NCI-H1092 (cell line): ENCODE measurements at regions not wholly inside any gene's neighbourhood (a gene's known extent, or its start where the extent isn't known, plus 50 kb on each side); places are given as distances from the start of the nearest gene placed in this dataset.

Experiments used
- DNase-seq: peaks from one replicate; lab custom pipeline; 2025; lab: John Stamatoyannopoulos, UW

GRCh38 chr2:15734674-15735483 lies 143.2 kb downstream of the DDX1 start:
- DNase-seq = no peak

GRCh38 chr2:15735484-15736326 lies 144.0 kb downstream of the DDX1 start:
- no peak for DNase-seq

- DNase-seq = no peak
Observed at GRCh38 chr2:15736396-15737180, 144.9 kb downstream of the DDX1 start.

DNA sequence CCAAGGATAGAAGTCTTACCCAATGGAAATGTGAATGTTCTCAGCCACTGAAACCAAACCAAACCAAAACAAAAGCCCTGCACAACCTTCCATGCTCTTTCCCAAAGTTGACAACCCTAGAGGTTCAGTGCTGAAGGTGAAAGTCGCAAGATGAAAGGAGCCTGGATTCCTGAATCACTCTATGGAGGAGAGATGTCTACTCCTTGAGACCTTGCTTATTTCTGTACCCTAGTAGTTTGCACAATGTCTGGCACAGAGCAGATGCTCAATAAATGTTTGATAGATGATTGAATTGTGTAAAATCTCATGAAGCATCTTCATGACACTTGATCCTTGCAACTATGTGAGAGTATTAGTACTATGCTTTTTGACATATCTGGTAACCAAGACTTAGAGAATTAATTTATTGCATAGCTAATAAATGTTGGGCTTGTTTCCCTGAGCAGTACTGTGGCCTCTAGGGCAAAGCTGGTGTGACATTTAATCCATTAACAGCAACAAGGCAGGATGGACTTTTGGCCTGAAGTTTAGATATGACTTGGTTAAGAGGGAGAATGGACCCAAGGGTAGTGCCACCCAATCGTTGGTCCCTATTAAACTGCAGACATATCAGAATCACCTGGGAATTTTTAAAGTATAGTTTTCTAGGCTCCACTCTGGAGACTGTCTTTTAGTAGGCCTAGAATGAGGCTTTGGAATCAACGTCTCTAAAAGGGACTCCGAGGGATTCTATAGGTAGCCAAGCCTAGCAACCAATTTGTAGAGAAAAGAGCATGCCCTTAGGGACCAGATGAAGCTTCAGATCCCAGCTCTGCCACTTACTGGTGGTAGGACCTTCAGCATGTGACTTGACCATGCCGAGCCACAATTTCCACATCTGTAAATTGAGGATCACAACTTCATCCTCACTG lies 145.9 kb downstream of the DDX1 start:
- no peak for DNase-seq

GRCh38 chr2:15738225-15738546 lies 146.5 kb downstream of the DDX1 start:
- DNase-seq = no peak

DNA sequence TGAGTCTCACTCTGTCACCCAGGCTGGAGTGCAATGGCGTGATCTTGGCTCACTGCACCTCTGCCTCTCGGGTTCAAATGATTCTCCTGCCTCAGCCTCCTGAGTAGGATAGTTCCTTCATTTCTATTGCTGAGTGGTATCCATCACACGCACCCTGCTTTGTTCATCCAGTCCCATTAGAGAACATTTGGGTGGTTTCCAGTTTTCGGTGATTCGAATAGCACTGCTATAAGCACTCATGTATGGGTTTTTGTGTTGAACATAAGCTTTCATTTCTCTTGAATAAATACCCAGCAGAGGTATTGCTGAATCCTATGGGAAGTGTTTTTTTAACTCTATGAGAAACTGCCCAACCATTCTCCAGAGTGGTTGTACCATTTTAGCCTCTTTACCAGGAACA lies 147.3 kb downstream of the DDX1 start:
- peak; percentile 25 for DNase-seq

- DNase-seq = no peak
Observed at GRCh38 chr2:15744820-15745219, 153.2 kb downstream of the DDX1 start.

DNA sequence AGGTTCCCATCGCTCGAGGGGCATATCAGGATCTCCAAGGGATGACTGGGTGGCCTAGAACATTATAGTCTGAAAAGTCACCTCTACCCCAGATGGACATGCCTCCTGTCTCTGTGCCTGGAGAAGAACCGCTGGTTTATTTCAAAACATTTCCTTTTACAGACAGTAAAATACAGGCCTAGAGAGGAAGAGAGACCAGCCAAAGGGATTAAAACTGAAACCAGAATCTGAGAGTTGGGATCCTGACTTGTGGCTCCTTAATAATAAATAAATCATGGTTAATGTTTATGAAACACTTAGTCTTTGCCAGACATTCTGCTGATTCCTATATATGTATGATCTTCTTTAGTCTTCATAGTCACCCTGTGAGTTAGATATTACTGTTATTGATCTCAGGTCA lies 153.7 kb downstream of the DDX1 start:
- no peak for DNase-seq

GRCh38 chr2:15745907-15746702 lies 154.4 kb downstream of the DDX1 start:
- no peak for DNase-seq

GRCh38 chr2:15746703-15747550 lies 155.3 kb downstream of the DDX1 start:
- no peak for DNase-seq

DNA sequence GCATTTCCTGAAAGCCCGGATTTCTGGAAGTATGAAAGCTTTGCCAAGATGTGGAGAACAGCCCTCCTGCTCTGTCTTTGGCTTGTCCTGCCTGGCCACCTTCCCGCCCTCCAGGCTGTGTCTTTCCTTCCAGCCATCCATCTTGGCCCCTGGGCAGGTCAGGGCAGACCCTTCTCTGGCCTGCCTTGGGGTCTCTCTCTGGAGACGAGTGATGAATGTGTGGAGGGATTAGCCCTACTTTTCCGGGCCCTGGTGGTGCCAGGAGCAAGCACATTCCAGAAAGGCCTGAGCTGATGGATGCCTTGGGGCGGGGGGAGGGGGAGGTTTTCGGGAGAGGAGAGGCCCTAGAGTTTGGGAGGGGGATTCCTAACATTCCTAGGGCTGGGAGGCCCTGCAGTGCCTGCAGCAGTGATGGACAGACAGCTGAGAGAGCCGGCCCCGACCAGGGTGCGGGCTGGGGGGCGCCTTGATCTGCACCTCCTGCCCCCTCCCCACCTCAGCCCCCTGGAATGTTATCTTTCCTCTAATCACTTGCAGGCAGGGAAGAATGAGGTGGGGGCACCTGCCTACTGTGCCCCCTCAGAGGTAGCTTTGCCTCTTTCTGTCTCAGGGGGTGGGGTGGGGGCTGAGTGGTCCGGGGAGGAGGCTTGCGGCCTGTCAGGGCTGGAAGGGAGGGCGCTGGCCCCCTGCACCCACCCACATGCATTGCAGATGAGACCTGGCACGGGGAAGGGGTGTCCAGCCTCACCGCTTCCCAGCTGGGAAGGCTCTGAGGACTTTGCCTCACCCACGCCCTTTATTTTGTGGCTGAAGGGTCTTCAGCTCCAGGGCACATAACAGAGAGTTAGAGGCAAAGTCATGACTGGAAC lies 156.2 kb downstream of the DDX1 start:
- DNase-seq = no peak

- DNase-seq = no peak
Observed at GRCh38 chr2:15748736-15749323, 157.2 kb downstream of the DDX1 start.

DNA sequence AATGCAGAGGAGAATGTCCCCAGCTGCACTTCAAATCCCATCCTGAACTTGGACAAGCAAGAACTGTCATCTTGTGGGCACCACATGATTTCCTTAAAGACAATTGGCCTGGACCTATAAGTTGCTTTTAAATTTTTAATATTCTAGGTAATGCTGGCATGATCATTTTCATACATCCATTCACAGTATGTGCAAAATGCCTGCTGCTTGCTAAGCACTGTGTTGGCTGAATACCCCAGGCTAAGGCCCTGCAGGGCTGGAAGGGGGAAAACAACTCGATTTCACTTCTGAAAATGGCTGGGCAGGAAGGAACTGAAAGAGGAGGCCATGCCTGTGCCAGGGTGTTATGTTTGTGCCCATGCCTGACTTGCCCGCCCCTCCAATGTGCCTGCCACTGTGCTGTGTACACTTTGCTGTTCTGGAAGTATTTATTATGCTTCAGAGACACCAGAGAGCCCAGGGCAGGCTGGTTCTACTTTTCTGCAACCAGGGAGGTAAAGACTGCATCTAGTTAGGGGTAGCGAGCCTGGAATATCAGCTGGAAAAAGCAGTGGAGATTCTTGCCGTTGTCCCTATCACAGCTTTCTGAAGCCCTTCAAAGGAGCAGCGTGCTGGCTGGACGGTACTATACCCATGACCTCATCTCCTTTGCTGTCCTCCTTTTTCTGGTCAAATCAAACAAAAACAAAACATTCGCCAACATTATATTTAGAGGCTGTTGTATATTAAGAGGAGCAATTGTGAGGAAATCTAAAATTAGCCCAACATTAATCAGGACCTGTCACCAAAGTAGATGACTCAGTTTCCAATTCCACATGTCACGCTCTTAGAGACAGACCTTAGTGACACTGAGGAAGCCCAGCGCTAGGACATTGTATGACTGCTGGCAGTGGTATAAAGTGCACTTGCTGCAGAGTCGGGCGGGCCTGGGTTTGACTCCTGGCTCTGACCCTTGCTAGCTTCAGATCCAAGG lies 158.1 kb downstream of the DDX1 start:
- no peak for DNase-seq

DNA sequence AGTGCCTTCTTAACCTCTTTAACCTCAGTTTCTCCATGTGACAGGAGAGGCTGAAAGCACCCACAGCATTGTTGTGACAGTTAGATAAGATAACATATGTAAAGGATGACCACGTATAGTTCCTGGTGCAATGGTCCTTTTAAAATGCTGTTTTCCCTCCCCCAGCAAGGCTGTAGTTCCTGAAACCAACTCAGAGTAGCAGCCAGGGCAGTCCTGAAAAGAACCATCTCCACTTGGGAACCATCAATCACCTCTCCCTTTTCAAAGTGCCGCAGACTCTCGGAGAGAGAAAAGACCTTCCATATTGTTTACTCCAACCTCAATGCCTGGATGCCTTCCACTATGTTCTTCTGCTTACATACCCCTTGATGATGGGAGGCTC lies 158.8 kb downstream of the DDX1 start:
- no peak for DNase-seq

GRCh38 chr2:15750822-15751329 lies 159.2 kb downstream of the DDX1 start:
- DNase-seq = no peak

GRCh38 chr2:15751477-15751876 lies 159.8 kb downstream of the DDX1 start:
- DNase-seq = no peak
